Retinal pigment epithelial cell (primary cell): ENCODE measurements at regions not wholly inside any gene's neighbourhood (a gene's known extent, or its start where the extent isn't known, plus 50 kb on each side); places are given as distances from the start of the nearest gene placed in this dataset.

Source experiments
- DNase-seq: peaks from one replicate; pipeline ENCODE4 v3.0.0-alpha.2; 2010; ENCODE audit warnings: low read depth
- H3K4me3 ChIP-seq: 2 replicates; pipeline ENCODE4 v1.5.1; 2011; ENCODE audit warnings: mild to moderate bottlenecking, low read length, control low read depth, moderate library complexity
- CTCF ChIP-seq: conservative IDR thresholded peaks from 2 replicates; pipeline ENCODE4 v1.5.1; 2011; ENCODE audit warnings: low read depth, low read length, control low read depth, inconsistent platforms

DNA sequence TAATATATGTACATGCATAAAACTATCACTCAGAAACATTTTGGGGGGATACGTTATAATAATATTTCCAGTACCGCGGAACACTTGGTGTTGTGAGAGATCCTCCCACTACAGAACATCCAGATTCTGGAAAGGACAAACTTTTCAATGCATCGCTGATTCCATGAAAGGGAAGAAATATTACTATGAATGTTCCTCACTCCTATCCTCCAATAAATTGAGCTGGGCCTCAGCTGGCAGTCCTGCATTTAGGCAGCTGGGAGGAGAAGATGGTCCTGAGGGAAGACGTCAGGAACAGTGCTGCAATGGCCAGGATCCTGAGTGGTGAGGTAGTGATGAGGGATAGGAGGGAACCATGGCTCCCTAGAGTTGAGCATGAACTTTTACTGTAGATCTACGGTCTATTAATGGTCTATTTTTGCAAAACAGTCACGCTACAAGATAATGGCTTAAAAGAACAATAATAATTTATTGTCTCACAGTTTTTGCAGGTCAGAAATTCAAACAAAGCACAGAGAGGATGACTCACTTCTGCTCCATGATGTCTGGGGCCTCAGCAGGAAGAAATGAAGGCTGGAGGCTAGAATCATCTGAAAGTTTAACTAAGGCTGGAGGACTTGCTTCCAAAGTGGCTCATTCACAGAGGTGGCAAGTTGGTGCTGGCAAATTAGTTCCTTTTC is 538.1 kb downstream of the STIM2 start:
- DNase-seq, result no peak
- H3K4me3 ChIP-seq, result no peak overlapping the region
- no peak for TF ChIP-seq CTCF

GRCh38 chr4:27407616-27408015 is 547.0 kb downstream of the STIM2 start:
- H3K4me3 ChIP-seq, result no peak overlapping the region
- no peak for TF ChIP-seq CTCF
- no peak for DNase-seq

- H3K4me3 ChIP-seq, result no peak overlapping the region
- DNase-seq, result no peak
- TF ChIP-seq CTCF, result no peak
These were observed 552.0 kb downstream of the STIM2 start for GRCh38 chr4:27412613-27413012.

- H3K4me3 ChIP-seq, result no peak overlapping the region
- TF ChIP-seq CTCF, result no peak
- DNase-seq, result no peak
These were observed 554.5 kb downstream of the STIM2 start for GRCh38 chr4:27414887-27415731.

- H3K4me3 ChIP-seq, result no peak overlapping the region
- TF ChIP-seq CTCF, result no peak
- no peak for DNase-seq
These were observed 568.0 kb downstream of the STIM2 start for GRCh38 chr4:27428661-27429060.

- no peak for TF ChIP-seq CTCF
- no peak overlapping the region for H3K4me3 ChIP-seq
- DNase-seq, result no peak
These were observed 568.8 kb downstream of the STIM2 start for GRCh38 chr4:27429364-27429871.
